Activated naive CD4-positive, alpha-beta T cell treated with anti-CD3 and anti-CD28 coated beads, Interleukin-2, amount 50 U/mL, for 24 hours (primary cell): ENCODE measurements at regions not wholly inside any gene's neighbourhood (a gene's known extent, or its start where the extent isn't known, plus 50 kb on each side); places are given as distances from the start of the nearest gene placed in this dataset.

Source experiments
- H3K27ac Mint-ChIP-seq: one replicate; pipeline ENCODE4 v1.8.0; 2021; ENCODE audit warnings: mild to moderate bottlenecking, mixed read lengths
- H3K27me3 Mint-ChIP-seq: one replicate; pipeline ENCODE4 v1.8.0; 2021; ENCODE audit warnings: mixed read lengths
- H3K36me3 Mint-ChIP-seq: one replicate; pipeline ENCODE4 v1.8.0; 2021; ENCODE audit warnings: mixed read lengths
- H3K4me1 Mint-ChIP-seq: one replicate; pipeline ENCODE4 v1.8.0; 2021; ENCODE audit warnings: mixed read lengths
- H3K4me3 Mint-ChIP-seq: one replicate; pipeline ENCODE4 v1.8.0; 2021; ENCODE audit warnings: mild to moderate bottlenecking, mixed read lengths
- H3K9me3 Mint-ChIP-seq: one replicate; pipeline ENCODE4 v1.8.0; 2021; ENCODE audit warnings: mixed read lengths

DNA sequence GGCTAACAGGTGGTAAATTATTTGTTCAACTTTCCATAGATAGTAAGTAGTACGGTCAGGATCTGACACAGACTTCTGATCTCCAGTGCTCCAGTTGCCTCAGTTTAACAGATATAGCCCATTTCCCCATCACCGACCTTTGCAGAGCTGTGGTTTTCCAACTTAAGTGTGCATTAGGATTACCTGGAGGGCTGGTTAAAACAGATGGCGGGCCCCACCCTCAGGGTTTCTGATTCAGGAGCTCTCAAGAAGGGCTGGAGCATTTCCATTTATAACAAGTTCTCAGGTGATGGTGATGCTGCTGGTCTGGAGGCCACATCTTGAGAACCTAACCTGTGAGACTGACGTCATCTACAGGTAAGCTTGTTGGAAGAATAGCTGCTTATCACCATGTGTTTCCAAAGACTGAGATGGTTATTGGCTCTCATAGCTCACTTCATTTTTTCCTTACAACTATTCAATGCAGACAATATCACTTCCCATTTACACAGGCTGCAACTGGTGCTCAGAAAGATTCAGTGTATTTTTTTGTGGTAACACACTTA lies 360.1 kb upstream of the CHD6 start:
- Mint-ChIP-seq H3K36me3 (no peaks in the 10 kb centered on the region), H3K4me1 (no peaks in the 10 kb centered on the region), H3K4me3 (no peak overlapping the region)

DNA sequence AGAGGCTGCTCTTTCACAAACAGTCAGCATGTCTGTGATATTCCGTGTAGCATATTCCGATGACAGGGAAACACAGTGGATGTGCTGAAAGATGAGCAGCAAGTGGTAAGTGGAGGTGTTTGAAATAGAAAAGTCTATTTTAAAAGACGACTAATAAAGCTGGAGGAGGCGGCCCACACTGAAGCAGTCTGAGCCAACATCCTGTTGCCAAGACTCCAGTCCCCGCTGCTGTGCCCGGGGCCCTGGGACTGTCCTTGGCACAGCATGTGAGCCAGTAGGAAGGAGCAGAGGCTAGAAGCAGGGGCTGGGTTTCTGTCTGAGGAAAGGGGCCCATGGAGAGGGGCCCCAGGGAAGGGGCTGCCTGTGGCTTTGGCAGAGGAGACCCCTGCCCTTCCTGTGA lies 351.5 kb upstream of the CHD6 start:
- Mint-ChIP-seq H3K27me3 (peaks cover 7% of the 10 kb centered on the region), H3K4me1 (no peaks in the 10 kb centered on the region), H3K27ac (no peak overlapping the region), H3K36me3 (peaks cover 2% of the 10 kb centered on the region), H3K9me3 (peaks cover 7% of the 10 kb centered on the region), H3K4me3 (no peak overlapping the region)

More for the DNA sequence above, 360.1 kb upstream of the CHD6 start:
- Mint-ChIP-seq H3K27ac (no peak overlapping the region), H3K9me3 (no peaks in the 10 kb centered on the region), H3K27me3 (no peaks in the 10 kb centered on the region)

DNA sequence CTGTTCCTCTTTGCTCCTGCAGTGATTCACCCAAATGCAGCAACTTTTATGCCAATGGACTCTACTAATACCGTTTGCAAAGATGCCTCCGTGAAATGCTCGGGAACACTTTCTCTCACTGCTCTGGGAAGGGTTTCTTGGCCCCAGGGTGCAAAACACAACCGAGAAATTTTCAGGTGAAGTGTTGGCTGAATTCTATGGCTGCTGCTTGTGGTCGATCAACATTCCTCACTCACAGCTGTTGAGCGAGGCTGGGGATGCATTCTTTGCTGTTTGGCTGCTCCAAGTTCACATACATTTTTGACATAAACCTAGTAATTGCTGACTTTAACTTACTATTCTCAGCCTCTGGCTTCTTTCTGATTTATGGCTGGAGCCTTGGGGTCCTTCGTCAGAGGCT lies 342.0 kb upstream of the CHD6 start:
- H3K4me1 Mint-ChIP-seq, result no peaks in the 10 kb centered on the region
- H3K9me3 Mint-ChIP-seq, result no peaks in the 10 kb centered on the region
- peaks cover 3% of the 10 kb centered on the region for H3K27me3 Mint-ChIP-seq
- peaks cover 1% of the 10 kb centered on the region for H3K36me3 Mint-ChIP-seq
- H3K4me3 Mint-ChIP-seq, result no peak overlapping the region
- no peak overlapping the region for H3K27ac Mint-ChIP-seq

- Mint-ChIP-seq H3K27ac (no peak overlapping the region), H3K9me3 (no peaks in the 10 kb centered on the region), H3K4me1 (no peaks in the 10 kb centered on the region), H3K27me3 (peaks cover 3% of the 10 kb centered on the region), H3K36me3 (peaks cover 1% of the 10 kb centered on the region), H3K4me3 (no peak overlapping the region)
Measured at GRCh38 chr20:41958391-41958790, 340.2 kb upstream of the CHD6 start.

GRCh38 chr20:41956338-41957074 lies 338.3 kb upstream of the CHD6 start:
- Mint-ChIP-seq H3K36me3 (peaks cover 1% of the 10 kb centered on the region), H3K27me3 (peaks cover 3% of the 10 kb centered on the region)

GRCh38 chr20:41952166-41952565 lies 334.0 kb upstream of the CHD6 start:
- H3K27me3 Mint-ChIP-seq, result peaks cover 2% of the 10 kb centered on the region
- no peak overlapping the region for H3K4me3 Mint-ChIP-seq
- H3K4me1 Mint-ChIP-seq, result no peaks in the 10 kb centered on the region
- H3K27ac Mint-ChIP-seq, result no peak overlapping the region
- no peaks in the 10 kb centered on the region for H3K36me3 Mint-ChIP-seq
- no peaks in the 10 kb centered on the region for H3K9me3 Mint-ChIP-seq

More at GRCh38 chr20:41956338-41957074, 338.3 kb upstream of the CHD6 start:
- H3K4me3 Mint-ChIP-seq, result no peak overlapping the region
- no peak overlapping the region for H3K27ac Mint-ChIP-seq
- H3K4me1 Mint-ChIP-seq, result no peaks in the 10 kb centered on the region
- H3K9me3 Mint-ChIP-seq, result no peaks in the 10 kb centered on the region

DNA sequence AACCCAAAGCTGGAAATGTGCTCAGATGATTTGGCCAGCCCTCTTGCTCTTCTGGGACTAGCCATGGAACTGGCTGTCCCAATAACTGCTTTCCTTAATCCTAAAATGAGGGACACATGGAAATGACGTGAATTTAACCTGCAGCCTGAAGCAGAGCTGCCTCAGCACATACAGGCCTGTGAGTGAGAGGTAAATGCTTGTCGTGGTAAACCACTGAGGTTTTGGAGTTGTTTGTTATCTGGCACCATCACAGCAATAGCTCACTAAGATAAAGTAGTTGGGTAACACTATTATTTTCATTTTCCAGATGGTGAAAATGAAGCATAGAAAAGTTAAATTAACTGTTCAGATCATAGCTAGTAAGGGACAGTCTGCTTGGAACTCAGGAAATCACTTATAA lies 333.4 kb upstream of the CHD6 start:
- H3K4me3 Mint-ChIP-seq, result no peak overlapping the region
- H3K27ac Mint-ChIP-seq, result no peak overlapping the region
- no peaks in the 10 kb centered on the region for H3K4me1 Mint-ChIP-seq
- H3K9me3 Mint-ChIP-seq, result no peaks in the 10 kb centered on the region
- no peaks in the 10 kb centered on the region for H3K36me3 Mint-ChIP-seq
- no peaks in the 10 kb centered on the region for H3K27me3 Mint-ChIP-seq

DNA sequence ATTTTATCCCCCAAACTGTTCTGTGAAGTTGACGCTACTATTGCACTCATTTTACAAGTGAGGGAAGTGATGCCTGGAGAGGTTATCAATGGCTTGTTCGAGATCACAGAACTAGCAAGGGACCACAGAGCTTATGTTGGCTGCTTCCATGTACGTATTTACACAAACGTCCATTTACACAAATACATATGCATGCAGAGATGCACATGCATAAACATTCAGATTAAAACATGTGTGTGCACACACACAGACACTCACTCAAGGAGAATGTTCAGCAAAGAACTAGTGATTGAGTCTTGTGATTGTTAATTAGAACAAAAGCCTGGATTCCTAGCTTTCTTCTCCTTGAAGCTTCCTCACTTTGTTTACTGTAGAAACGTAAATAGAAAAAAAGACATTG lies 321.5 kb upstream of the CHD6 start:
- no peak overlapping the region for H3K27ac Mint-ChIP-seq
- no peaks in the 10 kb centered on the region for H3K4me1 Mint-ChIP-seq
- H3K36me3 Mint-ChIP-seq, result no peaks in the 10 kb centered on the region
- peaks cover 2% of the 10 kb centered on the region for H3K27me3 Mint-ChIP-seq
- H3K9me3 Mint-ChIP-seq, result no peaks in the 10 kb centered on the region
- no peak overlapping the region for H3K4me3 Mint-ChIP-seq

- H3K4me1 Mint-ChIP-seq, result no peaks in the 10 kb centered on the region
- H3K4me3 Mint-ChIP-seq, result no peak overlapping the region
- no peak overlapping the region for H3K27ac Mint-ChIP-seq
- no peaks in the 10 kb centered on the region for H3K36me3 Mint-ChIP-seq
- H3K27me3 Mint-ChIP-seq, result peaks cover 2% of the 10 kb centered on the region
- H3K9me3 Mint-ChIP-seq, result no peaks in the 10 kb centered on the region
Measured at GRCh38 chr20:41938353-41938752, 320.2 kb upstream of the CHD6 start.

- no peak overlapping the region for H3K4me3 Mint-ChIP-seq
- H3K9me3 Mint-ChIP-seq, result peaks cover 8% of the 10 kb centered on the region
- H3K4me1 Mint-ChIP-seq, result no peaks in the 10 kb centered on the region
- H3K27me3 Mint-ChIP-seq, result peaks cover 4% of the 10 kb centered on the region
- H3K36me3 Mint-ChIP-seq, result no peaks in the 10 kb centered on the region
- no peak overlapping the region for H3K27ac Mint-ChIP-seq
Measured at GRCh38 chr20:41935259-41935791, 317.1 kb upstream of the CHD6 start.

GRCh38 chr20:41932431-41932830 lies 314.3 kb upstream of the CHD6 start:
- H3K27ac Mint-ChIP-seq, result no peak overlapping the region
- H3K36me3 Mint-ChIP-seq, result no peaks in the 10 kb centered on the region
- H3K9me3 Mint-ChIP-seq, result peaks cover 13% of the 10 kb centered on the region
- peaks cover 7% of the 10 kb centered on the region for H3K27me3 Mint-ChIP-seq
- no peak overlapping the region for H3K4me3 Mint-ChIP-seq
- H3K4me1 Mint-ChIP-seq, result no peaks in the 10 kb centered on the region

DNA sequence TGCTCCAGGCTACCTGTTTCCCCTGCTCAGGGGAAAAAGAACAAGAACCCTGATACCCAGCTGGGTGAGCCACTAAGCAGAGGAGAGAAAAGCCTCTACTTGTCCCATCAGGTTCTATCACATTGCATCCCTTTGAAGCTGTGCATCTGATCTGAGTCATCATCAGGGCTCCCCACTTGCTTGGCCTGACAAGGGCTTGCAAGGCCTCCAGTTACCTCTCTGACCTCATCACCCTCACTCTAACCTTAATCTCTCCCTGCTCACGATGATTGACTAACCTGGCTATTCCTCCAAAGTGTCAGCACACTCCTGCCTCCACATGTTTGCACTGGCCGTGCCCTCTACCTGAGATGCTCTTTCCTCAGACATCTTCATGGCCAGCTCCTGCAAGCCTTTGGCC lies 309.5 kb upstream of the CHD6 start:
- H3K9me3 Mint-ChIP-seq, result peaks cover 13% of the 10 kb centered on the region
- no peak overlapping the region for H3K4me3 Mint-ChIP-seq
- no peaks in the 10 kb centered on the region for H3K36me3 Mint-ChIP-seq
- H3K27ac Mint-ChIP-seq, result no peak overlapping the region
- H3K27me3 Mint-ChIP-seq, result peaks cover 15% of the 10 kb centered on the region
- no peaks in the 10 kb centered on the region for H3K4me1 Mint-ChIP-seq

GRCh38 chr20:41927189-41927588 lies 309.0 kb upstream of the CHD6 start:
- H3K4me1 Mint-ChIP-seq, result no peaks in the 10 kb centered on the region
- no peak overlapping the region for H3K27ac Mint-ChIP-seq
- no peaks in the 10 kb centered on the region for H3K36me3 Mint-ChIP-seq
- H3K9me3 Mint-ChIP-seq, result peaks cover 13% of the 10 kb centered on the region
- peaks cover 17% of the 10 kb centered on the region for H3K27me3 Mint-ChIP-seq
- no peak overlapping the region for H3K4me3 Mint-ChIP-seq

GRCh38 chr20:41925476-41925875 lies 307.3 kb upstream of the CHD6 start:
- Mint-ChIP-seq H3K4me3 (no peak overlapping the region), H3K36me3 (no peaks in the 10 kb centered on the region), H3K4me1 (no peaks in the 10 kb centered on the region), H3K27ac (no peak overlapping the region), H3K27me3 (peaks cover 15% of the 10 kb centered on the region), H3K9me3 (peaks cover 5% of the 10 kb centered on the region)

GRCh38 chr20:41923624-41924023 lies 305.4 kb upstream of the CHD6 start:
- H3K27me3 Mint-ChIP-seq, result peaks cover 15% of the 10 kb centered on the region
- H3K36me3 Mint-ChIP-seq, result no peaks in the 10 kb centered on the region
- H3K4me3 Mint-ChIP-seq, result no peak overlapping the region
- no peaks in the 10 kb centered on the region for H3K9me3 Mint-ChIP-seq
- H3K4me1 Mint-ChIP-seq, result no peaks in the 10 kb centered on the region
- H3K27ac Mint-ChIP-seq, result no peak overlapping the region

DNA sequence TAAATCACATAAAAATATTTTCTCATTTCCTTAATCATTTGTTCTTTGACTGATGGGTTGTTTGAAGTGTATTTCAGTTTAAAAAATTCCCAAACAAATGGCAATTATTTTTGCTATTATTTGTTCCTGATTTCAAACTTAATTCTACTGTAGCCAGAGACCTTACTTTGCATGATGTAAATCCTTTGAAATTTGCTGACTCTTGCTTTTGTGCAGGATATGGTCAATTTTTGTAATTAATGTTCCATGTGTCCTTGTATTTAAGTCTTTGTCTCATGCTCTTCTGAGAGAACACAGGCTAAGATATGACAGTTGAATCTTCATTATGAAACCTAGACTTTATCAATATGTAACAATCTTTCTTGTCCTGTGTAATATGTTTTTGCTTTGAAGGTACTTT lies 295.0 kb upstream of the CHD6 start:
- H3K9me3 Mint-ChIP-seq, result peaks cover 3% of the 10 kb centered on the region
- H3K4me1 Mint-ChIP-seq, result no peaks in the 10 kb centered on the region
- H3K27me3 Mint-ChIP-seq, result peaks cover 14% of the 10 kb centered on the region
- no peak overlapping the region for H3K27ac Mint-ChIP-seq
- no peak overlapping the region for H3K4me3 Mint-ChIP-seq
- H3K36me3 Mint-ChIP-seq, result no peaks in the 10 kb centered on the region
